AG20443 (cell line): ENCODE measurements at regions not wholly inside any gene's neighbourhood (a gene's known extent, or its start where the extent isn't known, plus 50 kb on each side); places are given as distances from the start of the nearest gene placed in this dataset.
A peak's percentile ranks its signal among the peaks of the same experiment; 100 is the strongest.

Source experiments
- DNase-seq: peaks from one replicate; pipeline ENCODE4 v3.0.0; 2012; ENCODE audit warnings: low spot score, mixed read lengths

DNA sequence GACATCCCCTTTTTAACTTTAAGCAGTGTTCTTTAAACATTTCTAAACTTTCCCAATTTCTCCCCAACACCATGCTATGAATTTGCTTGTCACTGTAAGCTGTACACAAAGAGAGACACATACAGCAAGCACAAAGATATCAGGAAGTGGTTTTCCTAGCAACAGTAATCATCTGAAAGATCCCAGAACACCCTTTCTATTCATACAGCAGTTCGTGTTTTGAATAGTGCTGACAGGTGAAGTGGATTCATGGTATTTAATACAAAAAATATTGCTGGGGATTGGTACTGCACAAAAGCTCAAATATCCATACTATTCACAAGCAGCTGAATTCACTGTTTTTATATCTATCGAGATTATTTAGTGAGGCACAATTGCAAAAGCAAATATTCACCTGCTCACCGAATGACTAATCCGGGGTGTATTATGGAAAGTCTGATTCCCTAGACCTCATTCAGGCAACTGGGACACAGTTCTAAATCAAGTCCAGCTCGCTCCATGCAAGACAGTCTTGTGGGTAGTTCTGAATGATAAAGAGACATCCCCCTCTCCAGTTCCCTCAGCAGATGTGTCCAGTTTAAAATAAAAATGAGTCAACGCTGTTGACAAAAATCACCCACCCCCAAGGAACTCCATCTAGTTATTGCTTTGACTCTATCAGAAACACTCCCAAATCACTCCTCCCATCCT lies 107.1 kb upstream of the TSHZ2 start:
- DNase-seq = no peak

DNA sequence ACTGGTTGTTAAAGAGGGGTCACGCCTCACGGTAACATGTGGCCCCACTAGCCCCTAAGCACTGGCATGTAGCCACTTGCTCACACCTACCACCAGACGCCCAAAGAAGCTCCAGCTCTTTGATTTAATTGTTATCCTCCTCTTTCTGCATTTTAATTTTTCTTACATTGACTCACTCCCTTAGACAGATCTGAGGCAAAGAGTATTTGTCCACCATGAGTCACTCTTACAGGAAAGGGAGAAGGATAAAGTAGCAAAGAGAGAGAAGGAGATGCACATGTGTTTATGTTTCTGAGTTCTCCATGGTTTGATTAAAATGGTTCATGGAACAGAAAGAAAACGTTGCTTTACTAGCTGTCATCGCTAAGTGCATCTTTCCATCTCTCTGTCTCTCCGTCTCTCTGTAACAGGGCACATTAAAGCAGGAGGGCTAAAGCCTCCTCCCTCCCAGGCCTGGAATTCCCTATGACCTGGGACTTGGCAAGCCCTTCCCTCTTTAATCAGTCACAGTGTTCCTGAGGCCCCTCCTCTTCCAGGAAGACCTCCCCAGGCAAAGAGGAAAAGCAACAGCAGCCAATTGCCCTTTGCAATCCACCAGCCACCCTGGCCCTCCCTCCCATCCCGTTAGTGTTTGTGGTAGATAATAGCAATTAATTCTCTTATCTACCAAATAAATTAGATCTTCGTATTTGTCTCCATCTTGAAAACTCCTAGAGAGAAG lies 112.8 kb upstream of the TSHZ2 start:
- DNase-seq = peak; percentile 70

DNA sequence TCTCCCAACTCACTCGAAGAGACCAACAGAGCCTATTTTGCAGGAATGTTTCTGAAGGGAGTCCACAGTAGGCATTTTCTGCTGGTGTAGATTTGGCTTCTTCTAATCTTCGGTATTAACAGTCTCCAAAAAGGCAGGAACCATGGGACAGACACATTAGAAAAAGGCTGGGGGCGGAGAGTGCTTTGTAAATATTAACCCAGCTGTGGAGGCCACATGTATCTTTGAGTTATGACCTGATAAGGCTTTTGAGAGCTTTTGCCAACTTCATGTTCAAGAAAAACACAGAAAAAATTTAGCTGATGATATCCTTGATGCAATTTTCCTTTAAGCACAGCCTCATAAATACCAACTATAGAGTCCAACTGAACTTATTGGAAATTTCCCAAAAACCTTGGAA lies 119.4 kb upstream of the TSHZ2 start:
- DNase-seq = no peak

- DNase-seq = no peak
Observed at GRCh38 chr20:52847731-52848359, 124.3 kb upstream of the TSHZ2 start.

- no peak for DNase-seq
Observed at GRCh38 chr20:52847029-52847660, 125.0 kb upstream of the TSHZ2 start.

DNA sequence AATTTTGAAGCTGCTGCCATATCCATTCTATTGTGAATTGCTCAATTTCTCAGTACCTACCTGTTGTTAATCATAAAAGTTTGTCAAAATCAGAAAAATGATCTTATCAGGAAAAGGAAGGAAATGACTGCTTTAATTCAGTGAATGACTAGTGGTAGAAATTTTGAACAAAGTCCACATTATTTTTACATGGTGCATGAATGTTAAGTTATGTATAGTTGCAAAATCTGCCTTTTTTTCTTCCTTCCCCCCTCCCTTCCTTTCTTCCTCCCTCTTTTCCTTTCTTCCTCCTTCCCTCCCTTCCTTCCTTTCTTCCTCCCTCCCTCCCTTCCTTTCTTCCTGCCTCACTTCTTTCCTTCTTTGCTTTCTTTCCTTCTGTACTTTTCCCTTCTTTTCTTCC lies 127.1 kb upstream of the TSHZ2 start:
- DNase-seq = no peak

DNA sequence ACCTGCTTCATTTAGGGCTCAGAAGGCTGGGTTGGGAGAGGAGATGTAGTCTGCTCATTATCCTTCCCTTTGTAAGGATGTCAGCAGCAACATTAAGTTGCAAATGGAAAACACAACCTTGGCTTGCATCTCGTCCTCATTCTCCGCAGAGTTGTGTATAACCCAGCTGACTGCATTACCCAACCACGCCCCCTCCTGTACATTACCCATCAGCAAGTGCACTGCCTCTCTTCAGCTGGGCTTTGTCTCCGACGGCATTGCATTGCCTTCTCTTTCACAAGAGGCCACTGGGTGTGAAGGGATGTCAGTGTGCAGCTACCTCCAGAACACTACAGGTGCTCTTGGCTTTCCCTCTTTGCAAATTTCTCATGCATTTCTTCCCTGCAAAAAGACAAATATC lies 128.7 kb upstream of the TSHZ2 start:
- no peak for DNase-seq

GRCh38 chr20:52841003-52841402 lies 131.2 kb upstream of the TSHZ2 start:
- DNase-seq = no peak

DNA sequence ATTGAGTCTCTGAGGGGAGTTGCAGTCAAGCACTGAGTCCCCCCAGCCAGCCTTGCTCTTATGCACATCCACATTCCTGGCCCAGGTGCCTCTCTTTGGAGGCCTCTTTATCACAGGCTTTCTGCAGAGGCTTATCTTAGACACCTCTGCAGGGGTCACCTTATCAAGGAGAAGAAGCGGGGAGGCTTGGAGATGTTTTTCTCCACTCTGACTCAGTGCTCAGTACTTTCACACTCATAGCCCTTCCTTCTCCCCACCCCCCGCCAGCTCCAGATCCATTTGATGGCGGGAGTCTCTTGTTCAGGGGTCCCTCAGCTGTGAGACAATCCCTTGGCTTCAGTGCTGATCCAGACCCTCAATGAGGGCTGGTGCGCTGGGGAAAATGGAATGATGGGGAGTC lies 132.1 kb upstream of the TSHZ2 start:
- DNase-seq = no peak

- DNase-seq = no peak
Observed at GRCh38 chr20:52838510-52839241, 133.5 kb upstream of the TSHZ2 start.

- no peak for DNase-seq
Observed at GRCh38 chr20:52837378-52837777, 134.8 kb upstream of the TSHZ2 start.

DNA sequence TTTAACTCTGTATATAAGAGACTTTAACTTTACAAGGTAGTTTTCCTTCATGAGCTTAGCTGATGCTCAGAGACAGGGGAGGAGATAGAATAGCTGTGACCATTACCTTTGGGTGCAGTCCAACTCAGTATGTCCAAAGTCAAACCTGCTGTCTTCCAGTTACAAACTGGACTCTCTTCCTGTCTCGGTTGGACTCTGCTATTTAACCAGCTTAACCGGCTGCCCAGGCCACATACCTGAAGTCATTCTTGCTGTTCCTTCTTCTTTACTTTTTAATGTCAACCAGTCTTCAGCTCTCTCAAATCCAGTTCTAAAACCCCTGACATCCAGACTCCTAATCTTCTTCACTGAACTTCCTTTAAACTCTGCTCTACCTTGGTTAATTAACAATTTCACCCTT lies 138.3 kb upstream of the TSHZ2 start:
- no peak for DNase-seq

DNA sequence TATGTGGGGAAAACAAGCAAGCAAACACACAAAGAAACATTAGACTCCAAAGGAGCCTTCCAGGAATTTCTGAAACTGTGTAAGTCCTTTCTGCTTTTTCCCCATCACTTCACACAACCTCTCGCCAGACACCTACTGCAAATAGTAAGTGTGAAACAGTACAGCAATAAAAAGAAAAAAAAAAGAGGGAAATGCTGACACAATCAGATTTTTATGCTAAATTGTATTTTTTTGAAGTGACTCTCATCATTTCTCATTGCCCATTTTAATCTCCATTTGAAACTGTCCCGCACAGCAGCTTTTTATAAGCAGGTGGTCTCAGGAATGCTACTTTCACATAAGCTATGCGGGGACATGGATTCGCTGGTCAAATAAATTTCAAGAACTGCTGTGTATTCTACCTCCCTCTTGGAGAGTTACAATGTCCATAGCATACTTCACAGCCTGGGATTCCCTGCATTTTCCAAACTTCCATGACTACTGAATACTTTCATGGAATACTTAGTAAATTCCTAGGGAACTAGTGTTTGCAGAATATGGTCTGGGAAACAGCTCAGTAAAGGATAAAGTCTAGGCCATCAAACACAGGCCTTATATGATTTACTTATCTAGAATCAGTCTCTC lies 139.9 kb upstream of the TSHZ2 start:
- no peak for DNase-seq

DNA sequence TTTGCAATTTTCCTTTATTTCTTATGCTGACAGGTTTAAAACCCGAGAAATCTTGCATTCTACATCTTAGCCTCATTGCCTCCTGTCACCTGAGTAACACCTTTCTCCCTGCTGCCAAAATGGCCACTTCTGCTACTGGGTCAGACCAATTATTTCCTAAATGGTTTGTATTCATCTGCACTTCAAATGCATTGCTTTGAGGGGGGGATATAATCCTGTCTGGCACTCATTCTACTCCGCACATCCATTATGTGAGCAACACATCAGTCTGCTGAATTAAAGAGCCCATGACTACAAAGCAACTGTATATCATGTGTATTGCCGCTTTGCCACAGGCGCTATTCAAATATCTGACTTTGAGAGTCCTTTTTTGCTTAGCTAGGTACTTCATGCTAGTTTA lies 141.6 kb upstream of the TSHZ2 start:
- DNase-seq = no peak

DNA sequence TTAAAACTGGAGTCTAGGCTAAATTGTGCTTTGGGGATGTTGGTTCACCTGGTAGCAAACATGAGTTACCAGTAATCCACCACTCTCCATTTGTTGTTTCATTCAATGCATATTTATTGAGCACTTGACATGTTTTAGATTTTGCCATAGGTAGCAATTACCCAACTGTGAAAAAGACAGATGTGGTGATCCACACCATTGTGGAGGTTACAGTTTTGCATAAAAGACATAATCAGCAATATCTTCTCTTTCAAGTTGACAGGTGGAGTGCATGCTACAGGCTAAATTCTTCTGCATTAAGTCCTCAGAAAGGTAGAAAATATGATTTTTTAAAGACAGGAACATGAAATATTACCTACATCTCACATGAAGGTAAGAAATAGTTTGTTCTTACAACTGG lies 143.0 kb upstream of the TSHZ2 start:
- no peak for DNase-seq

DNA sequence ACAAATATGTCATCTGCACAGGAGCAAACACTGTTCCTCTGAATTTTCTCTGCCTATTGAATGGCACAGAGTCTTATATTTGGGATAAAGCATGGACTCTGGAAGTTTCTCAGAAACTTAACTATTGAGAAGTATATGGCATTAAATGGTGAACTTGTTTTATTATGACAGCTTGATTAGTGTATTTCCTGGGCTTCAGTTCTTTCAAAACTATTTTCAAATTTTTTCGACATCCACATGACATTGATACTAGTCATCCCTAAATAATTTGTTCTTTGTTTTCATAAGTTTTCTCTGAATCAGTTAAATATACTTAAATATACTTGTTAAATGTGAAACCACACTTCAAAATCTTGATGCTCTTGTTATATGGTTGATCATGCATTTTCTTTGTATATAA lies 144.0 kb upstream of the TSHZ2 start:
- peak; percentile 21 for DNase-seq

DNA sequence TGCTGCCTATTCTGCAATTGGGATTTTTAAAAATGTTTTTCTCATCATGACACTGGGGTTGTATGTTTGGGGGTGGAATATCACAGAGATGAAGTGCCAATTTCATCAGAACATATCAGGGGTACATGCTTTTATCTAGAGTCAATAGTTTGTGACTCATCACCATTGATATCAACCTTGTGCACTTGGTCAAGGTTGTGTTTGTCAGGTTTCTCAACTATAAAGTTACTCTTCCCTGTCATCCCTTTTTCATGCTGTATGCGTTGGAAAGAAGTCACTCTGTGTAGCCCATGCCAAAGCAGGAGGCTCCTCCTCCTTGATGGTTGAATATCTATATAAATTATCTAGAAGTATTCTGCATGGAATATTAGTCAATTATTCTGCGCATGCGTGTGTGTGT lies 145.4 kb upstream of the TSHZ2 start:
- no peak for DNase-seq

- DNase-seq = no peak
Observed at GRCh38 chr20:52826321-52826720, 145.8 kb upstream of the TSHZ2 start.

DNA sequence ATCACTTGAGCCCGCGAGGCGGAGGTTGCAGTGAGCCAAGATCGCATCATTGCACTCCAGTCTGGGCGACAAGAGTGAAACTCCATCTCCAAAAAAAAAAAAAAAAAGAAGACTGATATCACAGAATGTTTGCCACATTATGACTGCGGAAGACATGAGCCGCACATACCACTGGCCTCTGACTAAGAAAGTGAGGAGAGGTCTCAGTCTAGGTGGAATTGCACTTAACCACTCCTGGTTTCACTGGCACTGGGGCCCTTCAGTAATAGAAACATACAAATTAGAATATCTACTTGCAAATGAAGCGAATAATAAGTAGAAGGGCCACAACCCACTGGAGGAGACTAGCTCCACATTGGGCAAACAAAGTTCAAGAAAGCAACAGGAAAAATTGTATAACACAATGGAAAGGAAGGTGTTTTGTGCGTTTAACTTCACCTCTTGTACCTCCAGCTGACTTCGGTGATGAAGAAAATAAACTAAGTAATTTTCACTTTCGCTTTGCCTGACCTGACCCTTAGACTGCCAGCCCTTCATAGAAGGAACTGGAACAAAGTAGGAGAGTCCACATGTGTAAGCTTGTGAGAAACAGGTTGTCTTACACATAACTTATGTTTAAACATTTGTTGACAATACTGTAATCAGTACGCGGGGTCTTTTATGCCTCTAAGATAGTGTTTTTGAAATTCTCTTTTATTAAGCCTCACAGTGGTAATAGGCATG lies 147.5 kb upstream of the TSHZ2 start:
- no peak for DNase-seq

DNA sequence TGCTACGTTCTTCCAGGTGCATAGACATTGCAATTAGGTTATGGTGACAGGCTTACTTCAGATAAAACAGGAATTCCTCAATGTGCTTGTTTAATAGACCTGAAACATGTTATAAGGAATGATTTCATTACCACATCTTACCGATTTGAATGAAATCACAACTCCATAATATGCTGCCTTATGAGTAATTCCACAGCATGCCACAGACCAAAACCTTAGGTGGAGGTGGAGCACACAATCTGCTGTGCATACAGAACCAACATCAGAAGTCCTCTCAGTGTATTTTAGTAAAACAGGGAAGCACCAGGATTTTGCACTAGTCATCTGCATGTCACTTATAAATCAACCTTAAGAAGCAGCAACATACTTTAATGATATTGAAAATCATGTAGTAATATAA lies 148.9 kb upstream of the TSHZ2 start:
- no peak for DNase-seq

DNA sequence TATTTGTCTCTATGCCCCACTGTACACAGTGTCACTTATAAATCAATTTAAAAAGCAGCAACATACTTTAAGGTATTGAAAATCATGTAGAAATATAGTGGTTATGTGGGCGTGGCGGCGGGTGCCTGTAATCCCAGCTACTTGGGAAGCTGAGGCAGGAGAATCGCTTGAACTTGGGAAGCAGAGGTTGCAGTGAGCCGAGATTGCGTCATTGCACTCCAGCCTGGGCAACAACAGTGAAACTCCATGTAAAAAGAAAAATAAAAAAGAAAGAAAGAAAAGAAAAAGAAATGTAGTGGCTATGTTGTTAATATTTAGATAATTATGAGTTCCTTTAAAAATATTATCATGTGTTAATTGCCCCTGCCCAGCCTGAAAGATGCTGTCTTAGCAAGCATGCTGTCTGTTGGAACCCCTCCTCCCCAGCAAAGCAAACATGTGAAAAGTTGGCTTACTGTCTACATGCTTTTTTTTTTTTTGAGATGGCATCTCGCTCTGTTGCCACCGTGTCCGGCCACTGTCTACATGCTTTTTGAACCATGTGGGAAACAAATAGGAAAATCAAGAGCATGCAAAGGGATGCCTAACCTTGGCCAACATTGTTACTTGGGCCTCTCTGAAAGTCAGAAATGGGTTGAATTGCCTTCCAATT lies 151.4 kb upstream of the TSHZ2 start:
- no peak for DNase-seq
